ENCODE measurements at regions not wholly inside any gene's neighbourhood (a gene's known extent, or its start where the extent isn't known, plus 50 kb on each side); places are given as distances from the start of the nearest gene placed in this dataset.

GRCh38 chr5:5062525-5063302 is 77.4 kb upstream of the ADAMTS16 start:
- no peak for DNase-seq (ENCODE audit: low spot score)

GRCh38 chr5:5063533-5063953 is 76.6 kb upstream of the ADAMTS16 start:
- peak; percentile 30 for DNase-seq (ENCODE audit: low spot score)

- no peak for DNase-seq (ENCODE audit: low spot score)
These were observed 74.7 kb upstream of the ADAMTS16 start for GRCh38 chr5:5065472-5065871.

DNA sequence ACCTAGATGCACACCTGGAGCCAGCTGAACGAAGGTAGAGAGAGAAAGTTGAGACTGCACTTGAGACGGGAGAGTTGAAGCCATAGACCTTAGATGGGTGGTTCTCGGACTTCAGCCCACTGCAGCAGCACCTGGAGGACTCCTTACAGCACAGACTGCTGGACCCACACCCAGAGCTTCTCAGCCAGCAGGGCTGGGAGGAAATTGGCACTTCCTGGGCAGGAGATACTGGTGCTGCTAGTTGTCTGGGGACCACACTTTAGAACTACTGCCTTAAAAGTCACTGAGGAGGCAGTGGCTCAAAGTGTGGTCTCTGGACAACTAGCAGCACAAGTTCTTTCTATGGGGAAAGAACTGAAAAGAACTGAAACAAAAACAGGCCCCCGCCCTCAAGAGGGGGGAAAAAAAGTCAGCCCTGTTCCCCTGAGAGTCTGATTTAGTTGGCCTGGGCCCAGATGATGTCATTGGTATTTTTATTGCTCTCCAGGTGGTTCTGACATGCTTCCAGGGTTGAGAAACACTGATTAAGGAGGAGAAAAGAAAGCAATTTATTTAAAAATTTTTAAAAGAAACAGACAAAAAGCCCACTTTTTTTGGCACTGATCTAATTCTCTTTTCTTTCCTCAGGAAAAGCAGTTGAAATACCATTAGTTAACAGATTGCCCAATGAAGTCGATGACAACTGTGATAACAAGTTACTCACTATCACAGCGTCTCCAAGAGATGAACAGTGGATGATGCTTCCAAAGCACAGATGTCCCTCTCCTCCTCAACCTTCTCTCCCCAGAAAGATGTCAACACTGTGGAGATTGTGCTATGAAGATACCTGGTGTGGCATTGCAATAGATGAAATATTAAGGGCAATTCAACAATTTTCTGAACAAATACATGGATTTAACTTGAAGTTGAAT is 73.6 kb upstream of the ADAMTS16 start:
- no peak for DNase-seq (ENCODE audit: low spot score)

DNA sequence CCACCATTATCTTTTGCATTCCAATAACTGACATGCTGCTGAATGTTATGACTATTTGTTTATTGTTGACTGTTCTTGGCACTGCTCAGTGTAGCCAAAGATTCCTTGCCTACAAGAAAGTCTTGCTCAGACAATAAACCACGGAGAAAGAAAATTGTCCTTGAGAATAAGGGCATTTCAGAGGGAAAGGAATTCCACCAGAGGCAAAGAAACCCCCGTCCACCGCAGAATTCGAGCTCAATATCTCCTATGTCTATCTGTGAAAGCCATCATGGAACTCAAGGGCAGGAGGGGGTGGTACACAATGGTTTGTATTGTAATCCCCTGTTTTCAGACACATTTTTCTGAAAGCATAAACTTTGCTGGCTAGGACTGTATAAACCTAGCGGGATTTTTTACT is 70.3 kb upstream of the ADAMTS16 start:
- DNase-seq (ENCODE audit: low spot score) = no peak

GRCh38 chr5:5071554-5071953 is 68.6 kb upstream of the ADAMTS16 start:
- no peak for DNase-seq (ENCODE audit: low spot score)

GRCh38 chr5:5077236-5077635 is 62.9 kb upstream of the ADAMTS16 start:
- DNase-seq (ENCODE audit: low spot score) = no peak

DNA sequence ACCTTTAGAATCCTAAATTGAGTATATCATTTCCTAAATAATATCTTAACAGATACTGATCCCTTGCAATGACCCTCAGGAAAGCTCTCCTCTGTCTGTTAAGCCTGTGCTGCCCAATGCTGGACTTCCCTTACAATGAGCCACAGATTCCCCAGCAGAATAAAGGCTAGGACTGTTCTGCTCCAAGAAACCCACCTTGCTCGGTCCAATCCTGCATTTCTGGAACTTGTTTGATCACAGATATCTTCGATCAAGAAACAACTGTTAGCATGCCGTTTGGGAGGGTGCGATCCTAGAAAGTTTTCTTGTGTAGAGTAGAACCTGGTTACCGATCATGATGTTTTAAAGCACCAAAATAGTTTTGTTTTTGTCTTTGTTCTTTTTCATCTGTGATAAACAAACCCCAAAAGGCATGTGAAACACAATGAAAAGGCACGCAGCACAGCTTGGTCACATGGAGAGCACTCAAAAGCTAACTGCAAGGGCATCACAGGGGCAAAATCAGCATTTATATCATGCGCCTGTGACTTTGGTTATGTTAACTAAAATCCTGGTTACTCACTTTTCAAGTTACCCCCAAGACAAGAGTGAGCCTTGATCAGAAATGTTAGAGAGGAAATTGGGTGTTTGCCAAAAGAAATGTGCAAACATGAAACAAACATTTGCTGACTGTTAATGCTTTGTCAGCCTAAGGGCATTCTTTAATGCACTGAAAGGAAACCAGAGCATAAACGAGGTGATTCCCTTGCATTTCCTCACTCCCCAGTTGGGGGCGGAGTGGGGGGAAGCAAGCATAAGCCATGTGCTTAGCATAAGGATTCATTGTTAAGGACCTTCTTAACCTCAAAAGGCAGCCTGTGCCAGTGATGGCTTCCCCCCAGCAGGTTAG is 61.9 kb upstream of the ADAMTS16 start:
- DNase-seq (ENCODE audit: low spot score) = no peak

DNA sequence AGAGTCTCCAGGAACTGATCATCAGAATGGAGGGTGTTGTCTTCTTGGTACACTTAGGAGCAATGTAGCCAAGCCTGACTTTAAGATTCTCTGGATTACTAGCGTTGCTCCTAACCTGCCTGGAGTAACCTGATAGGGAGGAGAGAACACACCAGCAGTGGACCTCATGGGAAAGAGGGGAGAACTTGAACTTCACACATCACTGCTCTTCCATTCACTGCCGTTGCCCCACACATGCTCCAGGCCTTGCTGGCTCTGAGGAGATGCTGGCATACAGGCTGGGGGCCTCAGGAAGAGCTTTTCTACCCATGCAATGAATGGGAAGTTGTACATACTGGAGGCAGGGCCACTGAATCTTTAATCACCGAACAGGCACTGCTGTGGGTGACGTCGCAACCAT is 60.3 kb upstream of the ADAMTS16 start:
- no peak for DNase-seq (ENCODE audit: low spot score)

DNA sequence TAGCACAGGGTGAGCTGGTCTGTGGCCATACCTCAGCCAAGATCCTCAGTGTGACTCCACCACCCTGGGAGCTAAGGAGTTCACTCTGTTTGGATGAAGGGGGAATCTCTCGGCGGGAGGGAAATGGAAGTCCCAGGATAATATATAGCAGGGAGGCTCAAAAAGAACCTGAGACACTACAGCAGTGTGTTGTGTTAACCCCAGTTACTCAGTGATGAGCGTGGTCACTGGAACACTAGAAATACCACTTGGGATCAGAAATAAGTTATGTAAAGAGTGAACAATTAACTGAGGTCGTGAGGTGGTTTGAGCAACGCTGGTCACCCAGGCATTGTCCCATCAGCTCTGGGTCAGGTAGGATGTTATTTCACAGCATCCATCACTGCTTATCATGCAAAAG is 59.3 kb upstream of the ADAMTS16 start:
- DNase-seq (ENCODE audit: low spot score) = no peak

DNA sequence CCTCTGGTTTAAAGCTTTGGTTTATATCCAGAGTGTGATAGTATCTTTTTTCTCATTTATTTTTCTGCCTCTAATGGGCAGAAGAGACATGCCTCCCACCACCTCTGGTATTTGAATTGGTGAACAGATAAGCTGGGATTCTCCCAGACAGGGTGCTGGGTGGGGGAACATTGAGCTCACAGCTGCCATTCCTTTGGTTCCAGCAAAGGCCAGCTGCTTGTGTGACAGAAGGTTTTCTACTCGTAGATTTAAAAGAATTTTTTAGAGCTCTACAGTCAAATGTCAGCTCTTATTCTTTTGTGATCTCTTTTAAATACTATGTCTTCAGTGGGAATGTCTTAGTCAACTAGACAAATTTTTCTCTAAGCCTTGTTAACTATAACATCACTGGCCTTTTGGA is 54.7 kb upstream of the ADAMTS16 start:
- DNase-seq (ENCODE audit: low spot score) = no peak

DNA sequence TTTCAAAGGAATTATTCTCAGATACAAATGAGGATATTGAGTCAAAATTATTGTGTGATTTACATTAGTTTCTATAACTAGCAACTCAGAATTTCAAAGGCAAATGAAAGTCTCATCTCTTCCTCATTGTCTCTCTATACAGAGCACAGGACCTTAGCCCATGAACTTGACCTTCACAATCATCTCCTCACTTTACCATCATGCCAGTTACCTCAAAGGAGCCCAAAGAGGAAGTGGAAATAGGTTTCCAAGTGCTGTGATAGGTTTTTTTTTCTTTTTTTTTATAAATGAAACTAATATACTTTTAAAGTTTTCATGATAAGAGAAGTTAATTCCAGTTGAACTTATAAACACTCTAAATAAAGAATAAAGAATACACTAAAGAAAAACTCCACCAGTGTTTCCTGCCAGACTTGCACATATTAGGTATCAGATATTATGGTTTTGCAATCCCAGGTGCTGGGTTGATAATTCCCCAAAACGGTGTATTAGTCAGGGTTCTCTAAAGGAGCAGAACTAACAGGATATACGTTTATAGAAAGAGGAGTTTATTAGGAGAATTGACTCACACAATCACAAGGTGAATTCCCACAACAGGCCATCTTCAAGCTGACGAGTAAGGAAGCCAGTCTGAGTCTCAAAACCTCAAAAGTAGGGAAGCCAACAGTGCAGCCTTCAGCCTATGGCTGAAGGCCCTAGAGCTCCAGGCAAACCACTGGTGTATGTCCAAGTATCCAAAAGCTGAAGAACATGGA is 50.1 kb upstream of the ADAMTS16 start:
- DNase-seq (ENCODE audit: low spot score) = no peak
